HG02798 (cell line): ENCODE measurements at regions not wholly inside any gene's neighbourhood (a gene's known extent, or its start where the extent isn't known, plus 50 kb on each side); places are given as distances from the start of the nearest gene placed in this dataset.

Experiments used
- ATAC-seq: cut with Tn5 transposase; IDR thresholded peaks from one replicate; pipeline ENCODE4 v1.9.1; 2021; ENCODE audit warnings: mild to moderate bottlenecking; ENCODE audit not compliant: unreplicated experiment, poor library complexity

DNA sequence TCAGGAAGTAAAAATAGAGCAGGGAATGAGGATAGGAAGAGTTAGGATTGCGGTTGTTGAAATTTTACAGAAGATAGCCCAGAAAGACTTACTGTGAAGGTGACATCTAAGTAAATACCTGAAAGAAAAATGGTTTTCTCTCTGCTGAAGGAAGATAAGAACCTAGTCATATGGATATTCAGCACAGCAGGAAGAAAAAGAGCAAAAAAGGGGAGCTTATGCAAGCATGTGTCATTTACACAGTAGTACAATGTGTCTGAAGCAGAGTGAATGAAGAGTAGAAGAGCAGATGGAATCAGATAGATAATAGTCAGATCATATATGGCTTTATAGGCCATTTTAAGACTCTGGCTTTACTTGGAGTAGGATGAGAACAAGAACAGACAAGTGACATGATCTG is 126.9 kb upstream of the TENT5D start:
- no peak for ATAC-seq

DNA sequence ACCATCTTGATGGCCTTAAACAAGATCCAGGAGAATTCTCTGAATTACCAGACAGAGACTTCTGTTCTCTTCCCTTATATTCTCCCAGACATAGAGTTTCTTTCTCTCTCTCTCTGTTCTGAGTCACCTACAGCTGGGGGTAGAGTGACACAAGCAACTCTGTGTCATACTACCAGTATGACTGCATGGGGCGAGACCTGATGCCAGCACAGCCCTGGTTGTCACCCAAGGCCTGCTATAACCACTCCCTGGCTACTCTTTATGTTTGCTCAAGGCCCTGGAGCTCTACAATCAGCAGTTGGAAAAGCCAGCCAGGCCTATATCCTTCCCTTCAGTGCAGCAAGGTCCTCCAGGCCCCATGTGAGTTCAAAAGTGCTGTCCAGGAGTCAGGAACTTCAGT is 114.2 kb upstream of the TENT5D start:
- no peak for ATAC-seq

DNA sequence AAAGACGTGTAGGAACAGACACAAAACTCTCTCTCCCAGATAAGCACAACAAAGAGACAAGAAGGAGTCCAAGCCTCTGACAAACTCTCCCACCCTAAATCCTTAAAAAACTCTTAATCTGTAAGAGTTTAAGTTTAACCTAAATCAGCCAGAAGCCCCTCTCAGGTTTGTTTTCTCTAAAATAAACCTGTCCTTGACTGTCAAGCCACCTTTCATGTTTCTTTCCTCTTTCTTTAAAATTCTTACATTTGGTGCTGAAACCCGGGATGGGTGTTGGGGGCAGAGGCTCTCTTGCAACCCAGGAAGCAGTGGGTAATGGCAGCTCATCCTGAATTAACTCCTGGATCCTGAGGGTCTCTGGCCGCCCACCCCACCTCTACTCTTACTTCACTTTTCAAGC is 107.8 kb upstream of the TENT5D start:
- no peak for ATAC-seq

DNA sequence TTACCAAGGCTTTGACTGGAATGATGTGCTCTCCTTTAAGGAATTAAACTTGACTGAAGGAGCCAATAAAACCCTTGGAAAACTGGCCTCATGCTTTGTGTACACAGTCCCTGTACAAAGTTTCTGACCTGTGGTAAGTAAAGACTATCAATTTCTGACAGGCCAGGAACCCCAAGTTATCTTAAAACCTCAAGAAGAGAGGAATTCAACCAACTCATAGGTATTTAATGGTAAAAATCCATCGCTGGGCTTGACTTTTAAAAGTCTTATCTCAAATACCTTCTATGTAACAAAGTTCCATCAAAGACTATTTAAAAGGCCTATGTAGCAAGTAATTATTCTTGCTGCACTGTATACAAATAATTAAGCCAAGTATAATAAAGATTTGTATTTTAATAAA is 103.7 kb upstream of the TENT5D start:
- no peak for ATAC-seq

DNA sequence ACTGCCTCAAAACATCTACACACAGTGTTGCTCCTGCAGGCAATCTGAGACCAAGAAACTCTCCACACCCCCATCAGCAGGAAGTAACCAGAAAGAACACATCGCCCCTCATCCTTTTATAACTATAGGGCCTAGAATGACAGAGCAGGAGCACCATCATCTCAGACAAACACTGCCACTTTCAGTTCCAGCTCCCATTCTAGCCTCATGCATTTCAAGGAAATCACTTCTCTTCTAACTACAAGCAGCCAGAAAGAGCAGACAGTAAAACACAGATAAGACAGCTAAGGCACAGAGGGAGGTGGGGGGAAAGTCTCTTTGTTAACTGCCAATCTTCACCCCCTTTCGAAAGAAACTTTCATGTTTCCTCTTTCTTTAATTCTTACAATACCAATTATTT is 102.6 kb upstream of the TENT5D start:
- no peak for ATAC-seq

DNA sequence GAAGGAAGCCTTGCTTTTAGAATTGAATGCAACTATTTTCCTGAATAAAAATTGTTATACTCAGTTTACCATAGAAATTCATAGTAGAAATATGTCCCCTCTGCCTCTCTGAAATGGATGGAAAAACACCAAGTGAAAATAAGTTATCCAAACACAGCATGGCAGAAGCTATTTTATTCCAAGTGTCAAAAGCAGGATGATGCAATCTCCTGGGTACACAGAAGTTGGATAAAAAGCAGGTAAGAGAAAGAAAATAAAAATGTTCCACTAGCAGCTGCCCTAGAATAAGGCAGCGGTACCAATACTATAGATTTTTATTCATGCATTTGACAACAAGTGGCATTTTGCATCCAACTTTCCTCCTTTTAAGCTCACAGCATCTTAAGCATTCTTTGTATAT is 89.0 kb upstream of the TENT5D start:
- ATAC-seq: no peak

DNA sequence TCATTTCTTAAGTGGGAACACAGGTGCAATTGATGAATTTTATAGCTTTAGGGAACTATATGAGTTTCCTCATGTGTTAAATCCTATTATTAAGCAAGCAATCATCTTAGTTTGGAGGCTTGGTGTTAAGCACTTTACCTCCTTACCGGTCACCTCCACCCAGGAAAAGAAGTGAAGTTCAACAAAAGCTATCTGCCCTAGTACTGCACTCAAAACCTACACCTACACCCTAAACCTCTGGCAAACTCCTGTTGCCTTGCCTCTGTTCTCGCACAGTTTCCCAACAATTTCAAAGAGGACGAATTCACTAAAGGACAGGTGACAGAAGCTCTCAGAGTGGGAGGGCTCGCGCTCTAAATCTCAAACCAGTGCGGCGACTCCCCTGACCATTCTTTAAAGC is 85.7 kb upstream of the TENT5D start:
- ATAC-seq: no peak

DNA sequence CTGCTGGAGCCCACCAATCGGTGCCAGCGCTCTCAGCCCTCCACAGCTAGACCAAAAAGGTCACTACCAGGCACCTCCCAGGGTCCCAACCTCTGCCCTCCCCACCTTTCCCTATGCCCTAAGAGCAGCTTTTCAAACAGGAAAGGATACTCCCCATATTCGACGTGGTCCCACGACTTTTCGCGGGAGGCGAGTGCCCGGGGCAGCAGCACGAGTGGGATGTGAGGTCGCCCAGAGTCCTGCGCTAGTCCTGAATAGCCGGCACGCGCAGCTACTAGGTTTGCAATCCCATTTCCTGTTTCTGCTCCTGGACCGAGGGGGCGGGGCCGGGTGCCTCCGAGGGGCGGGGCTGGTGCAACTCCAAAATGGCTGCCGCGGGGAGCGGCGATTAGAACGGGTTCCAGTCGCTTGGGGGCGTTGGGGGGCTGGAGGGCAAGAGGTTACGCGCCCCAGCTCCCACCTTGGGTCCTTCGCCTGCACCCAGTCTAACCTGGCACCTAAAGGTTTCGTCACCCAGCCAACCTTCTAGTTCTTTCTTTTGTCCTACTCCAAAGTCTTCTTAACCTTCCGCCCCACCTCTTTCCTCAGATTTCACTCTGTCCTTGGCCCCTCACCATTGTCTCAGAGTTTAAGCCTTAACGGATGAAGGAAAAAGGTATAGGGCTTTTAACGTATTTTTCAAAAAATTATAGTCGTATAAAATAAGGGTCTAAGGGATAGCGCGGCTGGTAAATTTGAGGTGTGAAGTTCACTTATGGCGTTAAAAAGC is 85.0 kb upstream of the TENT5D start:
- ATAC-seq: no peak

DNA sequence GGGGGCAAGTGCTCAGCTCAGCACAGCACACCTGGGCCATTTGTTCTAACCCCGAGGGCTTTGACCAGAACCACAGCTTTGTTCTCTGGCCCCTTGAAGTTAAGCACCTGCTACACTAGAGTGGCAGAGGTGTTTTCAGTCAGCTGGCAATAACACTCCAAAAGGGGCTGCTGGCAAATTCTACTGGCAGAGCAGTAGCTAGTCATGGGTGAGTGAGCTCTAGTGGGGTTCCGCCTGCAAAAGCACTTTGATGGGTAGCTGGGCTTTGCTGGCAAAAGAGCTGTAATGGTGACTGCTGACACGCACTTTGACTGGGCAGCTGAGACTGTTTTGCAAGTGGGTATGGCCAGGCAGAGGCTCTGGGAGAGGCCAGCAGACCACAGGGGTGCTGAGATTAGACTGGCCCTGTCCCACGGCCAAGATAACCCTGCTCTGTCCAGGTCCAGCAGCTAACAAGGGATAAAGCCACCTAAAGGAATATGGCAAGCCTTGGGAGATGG is 65.2 kb upstream of the TENT5D start:
- ATAC-seq: no peak
